ENCODE measurements at regions not wholly inside any gene's neighbourhood (a gene's known extent, or its start where the extent isn't known, plus 50 kb on each side); places are given as distances from the start of the nearest gene placed in this dataset.
A peak's percentile ranks its signal among the peaks of the same experiment; 100 is the strongest.

- no peak overlapping the region for H3K4me3 ChIP-seq (ENCODE audit: low read length in 2 of 2)
- H3K27me3 ChIP-seq (ENCODE audit: control insufficient read depth in 1 of 2, insufficient read depth in 2 of 2, low read length in 1 of 2): no peaks in the 10 kb centered on the region
- intact Hi-C loops (cut with DNase I): no loop called here
- H3K27ac ChIP-seq (ENCODE audit: low read depth in 1 of 2, low read length in 2 of 2): no peak overlapping the region
- no peaks in the 10 kb centered on the region for H3K36me3 ChIP-seq (ENCODE audit: control insufficient read depth in 1 of 2, insufficient read depth in 2 of 2, low read length in 1 of 2)
- DNase-seq (no peak), ATAC-seq (ENCODE audit: low FRiP score) (no peak)
- no peaks in the 10 kb centered on the region for H3K4me1 ChIP-seq (ENCODE audit: control insufficient read depth in 1 of 2, insufficient read depth in 2 of 2, low read length in 2 of 2)
- 91 to 93% methylated on average over 6 of the region's 6 CpGs for whole genome bisulfite sequencing, 2 donors
- no peaks in the 10 kb centered on the region for H3K9me3 ChIP-seq (ENCODE audit: control insufficient read depth, low read length)
These were observed 82.7 kb downstream of the DAD1 start for GRCh38 chr14:22506378-22506710.

- ATAC-seq (ENCODE audit: low FRiP score) (no peak), DNase-seq (no peak)
- Histone ChIP-seq H3K4me3 (ENCODE audit: low read length in 2 of 2) (no peak overlapping the region), H3K27ac (ENCODE audit: low read depth in 1 of 2, low read length in 2 of 2) (no peak overlapping the region), H3K27me3 (ENCODE audit: control insufficient read depth in 1 of 2, insufficient read depth in 2 of 2, low read length in 1 of 2) (no peaks in the 10 kb centered on the region), H3K36me3 (ENCODE audit: control insufficient read depth in 1 of 2, insufficient read depth in 2 of 2, low read length in 1 of 2) (no peaks in the 10 kb centered on the region), H3K4me1 (ENCODE audit: control insufficient read depth in 1 of 2, insufficient read depth in 2 of 2, low read length in 2 of 2) (no peaks in the 10 kb centered on the region), H3K9me3 (ENCODE audit: control insufficient read depth, low read length) (no peaks in the 10 kb centered on the region)
- 79 to 85% methylated on average over 8 of the region's 8 CpGs for WGBS, 2 donors
- intact Hi-C loops (cut with DNase I): no loop called here
These were observed 83.2 kb downstream of the DAD1 start for GRCh38 chr14:22505697-22506377.

DNA sequence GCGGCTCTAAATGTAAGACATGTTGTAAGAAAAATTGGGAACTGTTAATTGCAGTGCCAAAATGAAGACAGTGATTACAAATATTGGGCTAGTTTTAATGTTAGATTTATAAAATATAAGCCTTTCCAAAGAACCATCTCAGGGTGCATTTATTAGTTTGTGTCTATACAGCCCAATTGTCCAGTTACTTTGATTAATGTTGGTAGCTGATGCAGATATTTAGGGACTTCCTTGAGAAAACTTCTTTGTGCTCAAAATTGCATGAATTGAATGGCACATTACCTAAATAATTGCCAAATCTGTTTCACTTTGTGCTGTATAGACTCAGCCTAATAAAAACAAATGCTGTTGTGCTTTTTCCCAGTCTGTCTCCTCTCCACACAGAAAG lies 83.7 kb downstream of the DAD1 start:
- intact Hi-C loops (cut with DNase I): no loop called here
- Histone ChIP-seq H3K9me3 (ENCODE audit: control insufficient read depth, low read length) (no peaks in the 10 kb centered on the region), H3K36me3 (ENCODE audit: control insufficient read depth in 1 of 2, insufficient read depth in 2 of 2, low read length in 1 of 2) (no peaks in the 10 kb centered on the region), H3K27me3 (ENCODE audit: control insufficient read depth in 1 of 2, insufficient read depth in 2 of 2, low read length in 1 of 2) (no peaks in the 10 kb centered on the region), H3K4me3 (ENCODE audit: low read length in 2 of 2) (no peak overlapping the region), H3K27ac (ENCODE audit: low read depth in 1 of 2, low read length in 2 of 2) (no peak overlapping the region), H3K4me1 (ENCODE audit: control insufficient read depth in 1 of 2, insufficient read depth in 2 of 2, low read length in 2 of 2) (no peaks in the 10 kb centered on the region)
- no peak for DNase-seq
- ATAC-seq (ENCODE audit: low FRiP score): no peak
- 97 to 99% methylated on average over 1 of the region's 1 CpG for WGBS, 2 donors

- ATAC-seq (ENCODE audit: low FRiP score): peak; percentile 15
- Histone ChIP-seq H3K9me3 (ENCODE audit: control insufficient read depth, low read length) (no peaks in the 10 kb centered on the region), H3K27ac (ENCODE audit: low read depth in 1 of 2, low read length in 2 of 2) (no peak overlapping the region), H3K4me1 (ENCODE audit: control insufficient read depth in 1 of 2, insufficient read depth in 2 of 2, low read length in 2 of 2) (no peaks in the 10 kb centered on the region), H3K36me3 (ENCODE audit: control insufficient read depth in 1 of 2, insufficient read depth in 2 of 2, low read length in 1 of 2) (no peaks in the 10 kb centered on the region), H3K4me3 (ENCODE audit: low read length in 2 of 2) (no peak overlapping the region), H3K27me3 (ENCODE audit: control insufficient read depth in 1 of 2, insufficient read depth in 2 of 2, low read length in 1 of 2) (no peaks in the 10 kb centered on the region)
- DNase-seq: no peak
- 65 to 81% methylated on average over 6 of the region's 6 CpGs for WGBS, 2 donors
- intact Hi-C loops (cut with DNase I): no loop called here
These were observed 86.5 kb downstream of the DAD1 start for GRCh38 chr14:22502551-22502950.

DNA sequence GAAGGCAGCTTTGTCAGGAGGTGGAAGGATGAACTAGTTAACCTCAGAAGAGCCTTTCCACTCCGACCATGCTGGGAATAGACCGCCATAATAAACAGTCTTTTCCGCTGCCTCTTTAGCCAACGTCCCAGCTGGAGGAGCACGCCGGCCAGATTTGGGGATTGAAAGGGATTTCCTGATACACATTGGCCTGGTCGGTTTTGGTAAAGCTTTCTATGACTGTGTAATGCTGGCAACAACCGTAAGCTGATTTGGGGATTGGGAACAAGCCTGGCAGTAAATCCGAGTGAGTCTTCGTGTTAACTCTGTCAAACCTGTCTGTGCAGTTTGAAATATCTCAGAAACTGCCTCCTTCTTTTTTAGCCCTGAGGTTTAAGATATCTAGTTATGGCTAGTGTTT lies 87.0 kb downstream of the DAD1 start:
- H3K27ac ChIP-seq (ENCODE audit: low read depth in 1 of 2, low read length in 2 of 2): no peak overlapping the region
- intact Hi-C loops (cut with DNase I): no loop called here
- no peaks in the 10 kb centered on the region for H3K36me3 ChIP-seq (ENCODE audit: control insufficient read depth in 1 of 2, insufficient read depth in 2 of 2, low read length in 1 of 2)
- no peaks in the 10 kb centered on the region for H3K9me3 ChIP-seq (ENCODE audit: control insufficient read depth, low read length)
- no peaks in the 10 kb centered on the region for H3K4me1 ChIP-seq (ENCODE audit: control insufficient read depth in 1 of 2, insufficient read depth in 2 of 2, low read length in 2 of 2)
- DNase-seq: peak in 1 of 2 donors; percentile 66
- no peaks in the 10 kb centered on the region for H3K27me3 ChIP-seq (ENCODE audit: control insufficient read depth in 1 of 2, insufficient read depth in 2 of 2, low read length in 1 of 2)
- peak; percentile 80 for ATAC-seq (ENCODE audit: low FRiP score)
- H3K4me3 ChIP-seq (ENCODE audit: low read length in 2 of 2): no peak overlapping the region
- WGBS, 2 donors: 26 to 34% methylated on average over 10 of the region's 10 CpGs

DNA sequence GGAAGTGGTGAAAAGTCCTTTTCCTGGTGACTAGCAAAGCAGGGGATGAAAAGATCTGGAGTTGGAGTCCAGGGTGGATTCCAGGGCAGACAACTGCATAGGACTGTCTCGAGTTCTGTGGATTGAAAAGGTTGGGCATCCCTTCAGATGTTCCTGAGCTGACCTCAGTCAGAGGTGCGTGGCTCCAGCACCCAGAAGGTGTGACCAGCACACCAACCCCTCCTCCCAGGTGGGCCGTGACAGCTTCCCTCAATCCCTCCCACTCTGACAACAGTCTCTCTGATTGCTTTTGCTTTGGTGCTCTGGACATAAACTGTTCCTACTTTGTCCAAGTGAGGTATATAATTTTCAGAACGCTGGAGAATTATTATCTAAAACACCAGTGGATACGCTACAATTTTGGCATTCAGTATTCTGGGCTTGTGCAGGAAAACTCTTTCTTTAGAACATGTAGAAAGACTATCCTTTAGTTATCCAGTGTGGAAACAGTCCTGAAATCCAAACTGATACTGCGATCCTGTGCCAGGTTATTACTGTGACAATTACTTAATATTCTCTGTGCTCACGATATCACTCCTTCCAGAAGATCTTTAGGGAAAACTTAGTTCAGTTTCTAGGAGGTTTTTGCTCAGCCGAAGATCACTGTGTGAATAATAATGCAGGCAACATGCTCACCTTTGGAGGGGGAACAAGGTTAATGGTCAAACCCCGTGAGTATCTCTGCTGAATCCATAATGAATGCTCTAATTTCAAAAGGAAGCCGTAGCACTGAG lies 87.9 kb downstream of the DAD1 start:
- Histone ChIP-seq H3K4me1 (ENCODE audit: control insufficient read depth in 1 of 2, insufficient read depth in 2 of 2, low read length in 2 of 2) (no peaks in the 10 kb centered on the region), H3K36me3 (ENCODE audit: control insufficient read depth in 1 of 2, insufficient read depth in 2 of 2, low read length in 1 of 2) (no peaks in the 10 kb centered on the region), H3K4me3 (ENCODE audit: low read length in 2 of 2) (no peak overlapping the region), H3K27me3 (ENCODE audit: control insufficient read depth in 1 of 2, insufficient read depth in 2 of 2, low read length in 1 of 2) (no peaks in the 10 kb centered on the region), H3K27ac (ENCODE audit: low read depth in 1 of 2, low read length in 2 of 2) (no peak overlapping the region), H3K9me3 (ENCODE audit: control insufficient read depth, low read length) (no peaks in the 10 kb centered on the region)
- DNase-seq (no peak), ATAC-seq (ENCODE audit: low FRiP score) (peak; percentile 47)
- intact Hi-C loops (cut with DNase I): no loop called here
- WGBS, 2 donors: 65 to 71% methylated on average over 10 of the region's 10 CpGs

GRCh38 chr14:22500525-22500924 lies 88.5 kb downstream of the DAD1 start:
- intact Hi-C loops (cut with DNase I): no loop called here
- H3K9me3 ChIP-seq (ENCODE audit: control insufficient read depth, low read length): peaks cover 1% of the 10 kb centered on the region
- WGBS, 2 donors: 89% methylated on average over 2 of the region's 2 CpGs
- DNase-seq: no peak
- H3K4me3 ChIP-seq (ENCODE audit: low read length in 2 of 2): no peak overlapping the region
- no peaks in the 10 kb centered on the region for H3K36me3 ChIP-seq (ENCODE audit: control insufficient read depth in 1 of 2, insufficient read depth in 2 of 2, low read length in 1 of 2)
- no peak for ATAC-seq (ENCODE audit: low FRiP score)
- no peak overlapping the region for H3K27ac ChIP-seq (ENCODE audit: low read depth in 1 of 2, low read length in 2 of 2)
- H3K4me1 ChIP-seq (ENCODE audit: control insufficient read depth in 1 of 2, insufficient read depth in 2 of 2, low read length in 2 of 2): no peaks in the 10 kb centered on the region
- H3K27me3 ChIP-seq (ENCODE audit: control insufficient read depth in 1 of 2, insufficient read depth in 2 of 2, low read length in 1 of 2): peaks cover 0 to 2% of the 10 kb centered on the region in 2 donors

- Histone ChIP-seq H3K4me1 (ENCODE audit: control insufficient read depth in 1 of 2, insufficient read depth in 2 of 2, low read length in 2 of 2) (no peaks in the 10 kb centered on the region), H3K36me3 (ENCODE audit: control insufficient read depth in 1 of 2, insufficient read depth in 2 of 2, low read length in 1 of 2) (no peaks in the 10 kb centered on the region), H3K9me3 (ENCODE audit: control insufficient read depth, low read length) (peaks cover 1% of the 10 kb centered on the region), H3K27me3 (ENCODE audit: control insufficient read depth in 1 of 2, insufficient read depth in 2 of 2, low read length in 1 of 2) (peaks cover 0 to 2% of the 10 kb centered on the region in 2 donors), H3K27ac (ENCODE audit: low read depth in 1 of 2, low read length in 2 of 2) (no peak overlapping the region), H3K4me3 (ENCODE audit: low read length in 2 of 2) (no peak overlapping the region)
- intact Hi-C loops (cut with DNase I): no loop called here
- WGBS, 2 donors: 74 to 80% methylated on average over 5 of the region's 5 CpGs
- no peak for ATAC-seq (ENCODE audit: low FRiP score)
- no peak for DNase-seq
These were observed 91.3 kb downstream of the DAD1 start for GRCh38 chr14:22497671-22498093.

DNA sequence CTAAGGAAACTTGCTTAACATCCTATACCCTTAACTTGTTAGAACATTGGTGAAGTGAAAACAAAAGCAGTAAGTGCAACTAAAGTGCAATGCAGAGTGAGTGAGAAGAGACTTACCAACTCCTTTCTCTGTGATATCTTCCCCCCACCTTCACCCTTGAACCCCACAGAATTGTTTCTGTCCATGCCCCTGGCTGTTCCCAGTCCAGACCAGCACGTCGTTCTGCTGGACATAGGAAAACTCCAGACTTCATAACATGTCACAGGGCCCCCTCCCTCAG lies 91.9 kb downstream of the DAD1 start:
- no peak overlapping the region for H3K4me3 ChIP-seq (ENCODE audit: low read length in 2 of 2)
- H3K27ac ChIP-seq (ENCODE audit: low read depth in 1 of 2, low read length in 2 of 2): no peak overlapping the region
- no peaks in the 10 kb centered on the region for H3K4me1 ChIP-seq (ENCODE audit: control insufficient read depth in 1 of 2, insufficient read depth in 2 of 2, low read length in 2 of 2)
- no peaks in the 10 kb centered on the region for H3K36me3 ChIP-seq (ENCODE audit: control insufficient read depth in 1 of 2, insufficient read depth in 2 of 2, low read length in 1 of 2)
- no peak for DNase-seq
- intact Hi-C loops (cut with DNase I): no loop called here
- peaks cover 0 to 2% of the 10 kb centered on the region in 2 donors for H3K27me3 ChIP-seq (ENCODE audit: control insufficient read depth in 1 of 2, insufficient read depth in 2 of 2, low read length in 1 of 2)
- WGBS, 2 donors: 88 to 94% methylated on average over 2 of the region's 2 CpGs
- ATAC-seq (ENCODE audit: low FRiP score): no peak
- peaks cover 1% of the 10 kb centered on the region for H3K9me3 ChIP-seq (ENCODE audit: control insufficient read depth, low read length)

Data from aorta (tissue), 5 donors.